ENCODE measurements at regions not wholly inside any gene's neighbourhood (a gene's known extent, or its start where the extent isn't known, plus 50 kb on each side); places are given as distances from the start of the nearest gene placed in this dataset.

DNA sequence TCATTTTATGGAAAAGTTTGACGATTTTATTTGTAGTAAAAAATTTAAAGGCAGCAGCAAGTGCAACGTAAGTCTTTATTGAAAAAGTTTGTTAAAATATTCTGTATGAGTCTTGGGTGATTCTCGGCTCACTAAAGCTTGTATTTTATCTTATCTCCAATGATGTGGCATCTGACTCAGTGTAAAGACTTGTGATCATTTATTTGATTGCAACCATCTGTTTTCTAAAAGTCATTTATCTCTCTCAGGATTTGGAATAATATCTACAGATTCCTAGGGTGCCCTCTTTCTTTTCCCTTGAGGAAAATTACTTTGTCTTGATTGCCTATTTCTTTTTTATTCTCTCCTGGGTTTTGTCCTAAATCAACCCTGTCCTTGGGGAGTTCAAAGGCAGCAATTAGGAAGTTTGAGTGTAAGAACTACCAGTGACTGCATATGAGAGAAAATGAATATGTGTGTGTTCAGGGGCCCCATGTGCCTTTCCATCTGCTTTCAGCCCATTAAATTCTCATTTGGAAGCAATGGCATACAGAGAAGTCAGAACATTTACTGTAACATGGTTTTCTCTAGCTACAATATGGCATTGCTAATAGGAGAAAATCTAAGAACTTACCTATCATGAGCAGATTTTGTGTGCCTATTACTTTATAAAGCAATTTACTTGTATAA lies 575.0 kb upstream of the CHRM3 start (continued):
- TF ChIP-seq, protein P1, sequence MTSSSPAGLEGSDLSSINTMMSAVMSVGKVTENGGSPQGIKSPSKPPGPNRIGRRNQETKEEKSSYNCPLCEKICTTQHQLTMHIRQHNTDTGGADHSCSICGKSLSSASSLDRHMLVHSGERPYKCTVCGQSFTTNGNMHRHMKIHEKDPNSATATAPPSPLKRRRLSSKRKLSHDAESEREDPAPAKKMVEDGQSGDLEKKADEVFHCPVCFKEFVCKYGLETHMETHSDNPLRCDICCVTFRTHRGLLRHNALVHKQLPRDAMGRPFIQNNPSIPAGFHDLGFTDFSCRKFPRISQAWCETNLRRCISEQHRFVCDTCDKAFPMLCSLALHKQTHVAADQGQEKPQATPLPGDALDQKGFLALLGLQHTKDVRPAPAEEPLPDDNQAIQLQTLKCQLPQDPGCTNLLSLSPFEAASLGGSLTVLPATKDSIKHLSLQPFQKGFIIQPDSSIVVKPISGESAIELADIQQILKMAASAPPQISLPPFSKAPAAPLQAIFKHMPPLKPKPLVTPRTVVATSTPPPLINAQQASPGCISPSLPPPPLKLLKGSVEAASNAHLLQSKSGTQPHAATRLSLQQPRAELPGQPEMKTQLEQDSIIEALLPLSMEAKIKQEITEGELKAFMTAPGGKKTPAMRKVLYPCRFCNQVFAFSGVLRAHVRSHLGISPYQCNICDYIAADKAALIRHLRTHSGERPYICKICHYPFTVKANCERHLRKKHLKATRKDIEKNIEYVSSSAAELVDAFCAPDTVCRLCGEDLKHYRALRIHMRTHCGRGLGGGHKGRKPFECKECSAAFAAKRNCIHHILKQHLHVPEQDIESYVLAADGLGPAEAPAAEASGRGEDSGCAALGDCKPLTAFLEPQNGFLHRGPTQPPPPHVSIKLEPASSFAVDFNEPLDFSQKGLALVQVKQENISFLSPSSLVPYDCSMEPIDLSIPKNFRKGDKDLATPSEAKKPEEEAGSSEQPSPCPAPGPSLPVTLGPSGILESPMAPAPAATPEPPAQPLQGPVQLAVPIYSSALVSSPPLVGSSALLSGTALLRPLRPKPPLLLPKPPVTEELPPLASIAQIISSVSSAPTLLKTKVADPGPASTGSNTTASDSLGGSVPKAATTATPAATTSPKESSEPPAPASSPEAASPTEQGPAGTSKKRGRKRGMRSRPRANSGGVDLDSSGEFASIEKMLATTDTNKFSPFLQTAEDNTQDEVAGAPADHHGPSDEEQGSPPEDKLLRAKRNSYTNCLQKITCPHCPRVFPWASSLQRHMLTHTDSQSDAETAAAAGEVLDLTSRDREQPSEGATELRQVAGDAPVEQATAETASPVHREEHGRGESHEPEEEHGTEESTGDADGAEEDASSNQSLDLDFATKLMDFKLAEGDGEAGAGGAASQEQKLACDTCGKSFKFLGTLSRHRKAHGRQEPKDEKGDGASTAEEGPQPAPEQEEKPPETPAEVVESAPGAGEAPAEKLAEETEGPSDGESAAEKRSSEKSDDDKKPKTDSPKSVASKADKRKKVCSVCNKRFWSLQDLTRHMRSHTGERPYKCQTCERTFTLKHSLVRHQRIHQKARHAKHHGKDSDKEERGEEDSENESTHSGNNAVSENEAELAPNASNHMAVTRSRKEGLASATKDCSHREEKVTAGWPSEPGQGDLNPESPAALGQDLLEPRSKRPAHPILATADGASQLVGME (CRISPR knock-in tag; IDR thresholded peaks at IDR 0.05): no peak
- TF ChIP-seq BHLHE40 (IDR thresholded peaks at IDR 0.05; ENCODE audit: low read length) (no peak), PTRF (tag; IDR thresholded peaks at IDR 0.05) (no peak), CBX3 (IDR thresholded peaks at IDR 0.05; ENCODE audit: borderline replicate concordance in 1 of 2, low read length in 2 of 2) (no peak)
- TF ChIP-seq, protein P2, sequence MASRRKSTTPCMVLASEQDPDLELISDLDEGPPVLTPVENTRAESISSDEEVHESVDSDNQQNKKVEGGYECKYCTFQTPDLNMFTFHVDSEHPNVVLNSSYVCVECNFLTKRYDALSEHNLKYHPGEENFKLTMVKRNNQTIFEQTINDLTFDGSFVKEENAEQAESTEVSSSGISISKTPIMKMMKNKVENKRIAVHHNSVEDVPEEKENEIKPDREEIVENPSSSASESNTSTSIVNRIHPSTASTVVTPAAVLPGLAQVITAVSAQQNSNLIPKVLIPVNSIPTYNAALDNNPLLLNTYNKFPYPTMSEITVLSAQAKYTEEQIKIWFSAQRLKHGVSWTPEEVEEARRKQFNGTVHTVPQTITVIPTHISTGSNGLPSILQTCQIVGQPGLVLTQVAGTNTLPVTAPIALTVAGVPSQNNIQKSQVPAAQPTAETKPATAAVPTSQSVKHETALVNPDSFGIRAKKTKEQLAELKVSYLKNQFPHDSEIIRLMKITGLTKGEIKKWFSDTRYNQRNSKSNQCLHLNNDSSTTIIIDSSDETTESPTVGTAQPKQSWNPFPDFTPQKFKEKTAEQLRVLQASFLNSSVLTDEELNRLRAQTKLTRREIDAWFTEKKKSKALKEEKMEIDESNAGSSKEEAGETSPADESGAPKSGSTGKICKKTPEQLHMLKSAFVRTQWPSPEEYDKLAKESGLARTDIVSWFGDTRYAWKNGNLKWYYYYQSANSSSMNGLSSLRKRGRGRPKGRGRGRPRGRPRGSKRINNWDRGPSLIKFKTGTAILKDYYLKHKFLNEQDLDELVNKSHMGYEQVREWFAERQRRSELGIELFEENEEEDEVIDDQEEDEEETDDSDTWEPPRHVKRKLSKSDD (conservative IDR thresholded peaks at IDR 0.05; ENCODE audit: low read length): no peak

Data from K562 (cell line).